Upper lobe of right lung (tissue), 1 donor: ENCODE measurements at regions not wholly inside any gene's neighbourhood (a gene's known extent, or its start where the extent isn't known, plus 50 kb on each side); places are given as distances from the start of the nearest gene placed in this dataset.

Experiments
- ATAC-seq: fragments of 200-7000 bp; cut with Tn5 transposase; one replicate; pipeline ENCODE4 v1.9.1; 2020; ENCODE audit warnings: mild to moderate bottlenecking, moderate library complexity
- DNase-seq: peaks from one replicate; pipeline ENCODE4 v3.0.0-alpha.2; 2020
- H3K27ac ChIP-seq: fragments of 200-600 bp; one replicate; pipeline ENCODE4 v1.8.0; 2022
- H3K27me3 ChIP-seq: fragments of 200-600 bp; one replicate; pipeline ENCODE4 v1.8.0; 2022; ENCODE audit warnings: mild to moderate bottlenecking
- H3K36me3 ChIP-seq: fragments of 200-600 bp; one replicate; pipeline ENCODE4 v1.8.0; 2022
- H3K4me1 ChIP-seq: fragments of 200-600 bp; one replicate; pipeline ENCODE4 v1.8.0; 2022
- H3K4me3 ChIP-seq: fragments of 200-600 bp; one replicate; pipeline ENCODE4 v1.8.0; 2022; ENCODE audit warnings: mild to moderate bottlenecking
- H3K9me3 ChIP-seq: fragments of 200-600 bp; one replicate; pipeline ENCODE4 v1.8.0; 2022
- CTCF ChIP-seq: fragments of 200-600 bp; IDR thresholded peaks from one replicate; pipeline ENCODE4 v1.8.0; 2022; ENCODE audit warnings: antibody characterized with exemption
- intact Hi-C: fragments of 100-400 bp; cut with DNase I; formaldehyde crosslinking; loops from one replicate; pipeline ENCODE4 v1.11.0; 2022
- donor health status: DM: no; HTN: yes; CAD: no; lungs with severe emphysema.

- no peak for ATAC-seq
- intact Hi-C loops, result no loop called here
- H3K27me3 ChIP-seq, result peaks cover under 1% of the 10 kb centered on the region
- H3K9me3 ChIP-seq, result no peaks in the 10 kb centered on the region
- H3K27ac ChIP-seq, result no peak overlapping the region
- no peak for TF ChIP-seq CTCF
- H3K4me1 ChIP-seq, result no peaks in the 10 kb centered on the region
- H3K36me3 ChIP-seq, result no peaks in the 10 kb centered on the region
- H3K4me3 ChIP-seq, result no peak overlapping the region
- no peak for DNase-seq
Measured at GRCh38 chr17:77564278-77564920, 394.1 kb upstream of the TNRC6C start.

GRCh38 chr17:77565166-77565565 lies 393.3 kb upstream of the TNRC6C start:
- Histone ChIP-seq H3K27ac (no peak overlapping the region), H3K4me3 (no peak overlapping the region), H3K36me3 (no peaks in the 10 kb centered on the region), H3K4me1 (no peaks in the 10 kb centered on the region), H3K9me3 (no peaks in the 10 kb centered on the region), H3K27me3 (peaks cover 8% of the 10 kb centered on the region)
- TF ChIP-seq CTCF, result no peak
- ATAC-seq (no peak), DNase-seq (peak; percentile 44)
- intact Hi-C loops, result no loop called here

- no peak for TF ChIP-seq CTCF
- DNase-seq, result peak; percentile 25
- H3K36me3 ChIP-seq, result no peaks in the 10 kb centered on the region
- H3K9me3 ChIP-seq, result no peaks in the 10 kb centered on the region
- no peak overlapping the region for H3K4me3 ChIP-seq
- peaks cover under 1% of the 10 kb centered on the region for H3K4me1 ChIP-seq
- intact Hi-C loops, result no loop called here
- no peak for ATAC-seq
- H3K27me3 ChIP-seq, result peaks cover 17% of the 10 kb centered on the region
- no peak overlapping the region for H3K27ac ChIP-seq
Measured at GRCh38 chr17:77566151-77566550, 392.4 kb upstream of the TNRC6C start.

GRCh38 chr17:77566566-77567138 lies 391.9 kb upstream of the TNRC6C start:
- TF ChIP-seq CTCF, result no peak
- Histone ChIP-seq H3K27ac (no peak overlapping the region), H3K36me3 (no peaks in the 10 kb centered on the region), H3K4me3 (no peak overlapping the region), H3K27me3 (peaks cover 17% of the 10 kb centered on the region), H3K9me3 (no peaks in the 10 kb centered on the region), H3K4me1 (peaks cover 5% of the 10 kb centered on the region)
- intact Hi-C loops, result no loop called here
- DNase-seq, result peak; percentile 46
- ATAC-seq, result no peak

- intact Hi-C loops, result no loop called here
Measured at GRCh38 chr17:77568540-77568939, 390.0 kb upstream of the TNRC6C start.

More at GRCh38 chr17:77568540-77568939, 390.0 kb upstream of the TNRC6C start:
- TF ChIP-seq CTCF, result no peak
- Histone ChIP-seq H3K27me3 (peaks cover 17% of the 10 kb centered on the region), H3K27ac (no peak overlapping the region), H3K9me3 (no peaks in the 10 kb centered on the region), H3K4me1 (peaks cover 5% of the 10 kb centered on the region), H3K36me3 (no peaks in the 10 kb centered on the region), H3K4me3 (no peak overlapping the region)
- DNase-seq (no peak), ATAC-seq (no peak)
